Endothelial cell of umbilical vein (primary cell): ENCODE measurements at regions not wholly inside any gene's neighbourhood (a gene's known extent, or its start where the extent isn't known, plus 50 kb on each side); places are given as distances from the start of the nearest gene placed in this dataset.

Experiments
- BruUV-seq: library from RNA; stranded (reverse); fragments of 400-500 nt; replicated peaks from 2 replicates; lab custom pipeline; 2021; lab: Mats Ljungman, UMichigan
- CTCF ChIA-PET: fragments of 300-600, 350-600 bp; sonication (Branson Sonifier 250); formaldehyde crosslinking; loops from one replicate; lab custom pipeline; 2021; ENCODE audit warnings: antibody characterized with exemption, inconsistent platforms; lab: Charles Lee
- POLR2A ChIA-PET: fragments of 300-600, 350-600 bp; sonication (Branson Sonifier 250); formaldehyde crosslinking; loops from one replicate; lab custom pipeline; 2021; ENCODE audit warnings: antibody characterized with exemption, inconsistent platforms; lab: Charles Lee
- DNase-seq: peaks from one replicate; pipeline ENCODE4 v3.0.0-alpha.2; 2011; ENCODE audit warnings: low read depth, low spot score
- FAIRE-seq: peaks from 2 replicates; lab custom pipeline; 2011; peaks lifted over from hg19 to GRCh38; lab: Jason Lieb, UNC
- H2AFZ ChIP-seq: 2 replicates; pipeline ENCODE4 v1.6.0; 2012; ENCODE audit warnings: low read depth, low read length, control low read depth, inconsistent platforms
- H3K27ac ChIP-seq: 2 replicates; pipeline ENCODE4 v1.5.1; 2011; ENCODE audit warnings: low read depth, mild to moderate bottlenecking, control low read depth, low read length, moderate library complexity; ENCODE audit not compliant: insufficient read depth
- H3K27me3 ChIP-seq, 2 experiments: 2 replicates each; pipeline versions ENCODE4 v1.6.0 to v1.6.1; 2011; ENCODE audit warnings: low read length in 2 of 2, mixed read lengths in 1 of 2; ENCODE audit not compliant: control insufficient read depth in 2 of 2, insufficient read depth in 2 of 2
- H3K36me3 ChIP-seq, 2 experiments: 2 replicates in 1 of 2; 3 replicates in 1 of 2; pipeline ENCODE4 v1.5.1; 2011; ENCODE audit warnings: low read length in 2 of 2, mild to moderate bottlenecking in 1 of 2, moderate library complexity in 1 of 2; ENCODE audit not compliant: control insufficient read depth in 2 of 2, insufficient read depth in 2 of 2; ENCODE audit errors: extremely low read depth in 1 of 2
- H3K4me1 ChIP-seq: 3 replicates; pipeline ENCODE4 v1.5.1; 2011; ENCODE audit warnings: mild to moderate bottlenecking, low read length; ENCODE audit not compliant: control insufficient read depth, insufficient read depth; ENCODE audit errors: extremely low read depth
- H3K4me2 ChIP-seq: 2 replicates; pipeline ENCODE4 v1.6.1; 2011; ENCODE audit warnings: low read length, control low read depth, mixed read lengths; ENCODE audit not compliant: insufficient read depth
- H3K4me3 ChIP-seq, 3 experiments: fragments of 200-600 bp in 1 of 3; sonication (generic), shearing (Covaris generic) in 1 of 3; replicated peaks in 1 of 3; 2 replicates each; pipeline ENCODE4 v1.5.1; 2011 to 2016; ENCODE audit warnings: control low read depth in 3 of 3, low read length in 3 of 3, mild to moderate bottlenecking in 2 of 3, inconsistent platforms in 1 of 3, low read depth in 1 of 3, moderate library complexity in 1 of 3; ENCODE audit not compliant: insufficient read depth in 1 of 3
- H3K79me2 ChIP-seq: 2 replicates; pipeline ENCODE4 v1.6.0; 2012; ENCODE audit warnings: low read length, inconsistent platforms; ENCODE audit not compliant: control insufficient read depth, insufficient read depth
- H3K9ac ChIP-seq: replicated peaks from 2 replicates; pipeline ENCODE3; 2011; ENCODE audit warnings: low read length, control low read depth; ENCODE audit not compliant: insufficient read depth; ENCODE audit errors: extremely low read depth
- H3K9me1 ChIP-seq: replicated peaks from 3 replicates; pipeline ENCODE4 v1.6.0; 2011; ENCODE audit warnings: mild to moderate bottlenecking, low read length; ENCODE audit not compliant: control insufficient read depth, insufficient read depth; ENCODE audit errors: extremely low read depth
- H3K9me3 ChIP-seq: replicated peaks from 2 replicates; pipeline ENCODE4 v1.5.1; 2012; ENCODE audit warnings: low read length, inconsistent platforms; ENCODE audit not compliant: control insufficient read depth, insufficient read depth
- H4K20me1 ChIP-seq: replicated peaks from 2 replicates; pipeline ENCODE3; 2011; ENCODE audit warnings: mild to moderate bottlenecking, low read length; ENCODE audit not compliant: control insufficient read depth, insufficient read depth; ENCODE audit errors: extremely low read depth
- FOS ChIP-seq: IDR thresholded peaks from 2 replicates; pipeline ENCODE4 v1.6.1; 2011; ENCODE audit warnings: mild to moderate bottlenecking, low read length, moderate library complexity, borderline replicate concordance; ENCODE audit not compliant: insufficient read depth
- GATA2 ChIP-seq: IDR thresholded peaks from 2 replicates; pipeline ENCODE4 v1.7.0; 2011; ENCODE audit warnings: low read depth, mild to moderate bottlenecking, moderate library complexity, mixed read lengths, low read length; ENCODE audit not compliant: insufficient read length, insufficient read depth
- MYC ChIP-seq: IDR thresholded peaks from one replicate; pipeline ENCODE4 v1.6.1; 2011; ENCODE audit warnings: mild to moderate bottlenecking, low read depth, low read length
- POLR2A ChIP-seq: IDR thresholded peaks from 2 replicates; pipeline ENCODE4 v1.6.1; 2012; ENCODE audit warnings: low read depth, mild to moderate bottlenecking, control low read depth, low read length
- POLR2AphosphoS5 ChIP-seq: IDR thresholded peaks from 2 replicates; pipeline ENCODE4 v1.6.1; 2012; ENCODE audit warnings: low read depth, mild to moderate bottlenecking, control low read depth, low read length, moderate library complexity; ENCODE audit not compliant: insufficient read depth
- dilution Hi-C: fragments of 300-500 bp; cut with MboI; formaldehyde crosslinking; loops from one replicate; pipeline ENCODE4 v1.15.0; 2019; ENCODE audit warnings: low sequenced_read_pairs; ENCODE audit not compliant: extremely low pct_ligation_motif_present
- intact Hi-C: fragments of 100-400 bp; cut with micrococcal nuclease; formaldehyde crosslinking; loops from one replicate; pipeline ENCODE4 v1.10.0; 2022
- TF ChIP-seq, protein P1 (sequence below): IDR thresholded peaks from 2 replicates; pipeline ENCODE4 v1.6.1; 2011; ENCODE audit not compliant: insufficient read depth, insufficient read length
- TF ChIP-seq, protein P2 (sequence below), 2 donors: IDR thresholded peaks; 1 replicate in 1 of 2; 2 replicates in 1 of 2; pipeline ENCODE4 v1.5.1; 2011; ENCODE audit warnings: low read length in 2 of 2, mild to moderate bottlenecking in 2 of 2, moderate library complexity in 2 of 2, control low read depth in 1 of 2, inconsistent platforms in 1 of 2, low read depth in 1 of 2; ENCODE audit not compliant: insufficient read depth in 1 of 2; ENCODE audit errors: extremely low read depth in 1 of 2

DNA sequence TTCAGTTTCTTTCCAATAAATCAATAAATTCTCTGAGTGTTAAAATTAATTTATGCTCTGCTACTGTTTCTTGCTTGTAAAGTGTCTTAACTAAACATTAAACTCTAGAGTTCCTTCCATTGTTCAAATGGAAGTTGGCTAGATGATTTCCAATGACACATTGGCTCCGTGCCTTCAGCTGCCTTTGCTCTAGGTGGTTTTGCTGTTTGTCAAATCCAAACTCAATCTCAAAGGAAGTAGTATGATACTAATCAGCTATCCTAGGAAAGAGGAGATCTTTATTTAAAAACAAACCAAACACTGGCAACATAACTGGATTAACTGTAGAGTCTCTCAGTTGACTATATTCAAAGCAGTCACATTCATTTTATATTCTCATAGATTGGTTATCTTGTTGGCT, 356.4 kb downstream of the FOXG1 start:
- no peak overlapping the region for H3K4me2 ChIP-seq
- dilution Hi-C loops, result no loop called here
- H3K9me1 ChIP-seq, result no peaks in the 10 kb centered on the region
- intact Hi-C loops, result no loop called here
- no peaks in the 10 kb centered on the region for H3K27me3 ChIP-seq
- H3K79me2 ChIP-seq, result no peaks in the 10 kb centered on the region
- POLR2A ChIA-PET, result no interaction called here
- TF ChIP-seq POLR2A, result no peak
- no peaks in the 10 kb centered on the region for H3K36me3 ChIP-seq
- no peak overlapping the region for H3K27ac ChIP-seq
- no peak overlapping the region for H2AFZ ChIP-seq
- H3K4me3 ChIP-seq, result no peak overlapping the region
- no TSS peak for BruUV-seq
- H3K9ac ChIP-seq, result no peak overlapping the region
- H3K9me3 ChIP-seq, result no peaks in the 10 kb centered on the region
- H4K20me1 ChIP-seq, result no peaks in the 10 kb centered on the region
- H3K4me1 ChIP-seq, result no peaks in the 10 kb centered on the region
- DNase-seq, result no peak
- CTCF ChIA-PET, result interaction anchor here (1.1 kb wide), 1 partner anchor 10 kb away, joined by 3 read pairs; no protein-coding TSS in a partner anchor
- FAIRE-seq, result no peak

DNA sequence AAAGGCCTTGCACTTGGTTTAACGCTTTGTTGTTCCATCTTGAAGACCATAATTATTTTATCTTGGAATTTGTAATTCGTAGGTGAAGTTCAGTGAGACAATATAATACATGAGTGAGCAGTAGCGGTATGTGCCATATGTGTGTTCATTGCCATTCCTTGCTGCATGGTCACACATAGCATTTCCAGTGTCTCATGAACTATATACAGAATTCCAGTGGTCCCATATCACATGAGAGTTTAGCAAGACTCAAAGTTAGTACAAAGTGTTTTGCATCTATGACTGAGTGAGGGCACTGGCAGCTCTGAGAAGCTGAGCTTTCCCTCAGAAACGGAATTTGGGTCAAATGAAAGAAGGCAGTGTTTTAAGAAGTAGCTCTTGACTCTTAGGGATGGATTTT, 359.8 kb downstream of the FOXG1 start:
- intact Hi-C loops, result no loop called here
- Histone ChIP-seq H2AFZ (no peak overlapping the region), H3K27ac (no peak overlapping the region), H3K36me3 (no peaks in the 10 kb centered on the region), H3K9me1 (no peaks in the 10 kb centered on the region), H4K20me1 (no peaks in the 10 kb centered on the region), H3K79me2 (no peaks in the 10 kb centered on the region), H3K4me1 (no peaks in the 10 kb centered on the region), H3K9ac (no peak overlapping the region), H3K4me3 (no peak overlapping the region), H3K27me3 (no peaks in the 10 kb centered on the region), H3K4me2 (no peak overlapping the region), H3K9me3 (no peaks in the 10 kb centered on the region)
- dilution Hi-C loops, result no loop called here
- DNase-seq (no peak), FAIRE-seq (no peak)
- TF ChIP-seq MYC (no peak), GATA2 (no peak), POLR2AphosphoS5 (no peak), FOS (no peak)
- TF ChIP-seq, protein P1, sequence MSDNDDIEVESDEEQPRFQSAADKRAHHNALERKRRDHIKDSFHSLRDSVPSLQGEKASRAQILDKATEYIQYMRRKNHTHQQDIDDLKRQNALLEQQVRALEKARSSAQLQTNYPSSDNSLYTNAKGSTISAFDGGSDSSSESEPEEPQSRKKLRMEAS, result no peak
- TF ChIP-seq, protein P2, sequence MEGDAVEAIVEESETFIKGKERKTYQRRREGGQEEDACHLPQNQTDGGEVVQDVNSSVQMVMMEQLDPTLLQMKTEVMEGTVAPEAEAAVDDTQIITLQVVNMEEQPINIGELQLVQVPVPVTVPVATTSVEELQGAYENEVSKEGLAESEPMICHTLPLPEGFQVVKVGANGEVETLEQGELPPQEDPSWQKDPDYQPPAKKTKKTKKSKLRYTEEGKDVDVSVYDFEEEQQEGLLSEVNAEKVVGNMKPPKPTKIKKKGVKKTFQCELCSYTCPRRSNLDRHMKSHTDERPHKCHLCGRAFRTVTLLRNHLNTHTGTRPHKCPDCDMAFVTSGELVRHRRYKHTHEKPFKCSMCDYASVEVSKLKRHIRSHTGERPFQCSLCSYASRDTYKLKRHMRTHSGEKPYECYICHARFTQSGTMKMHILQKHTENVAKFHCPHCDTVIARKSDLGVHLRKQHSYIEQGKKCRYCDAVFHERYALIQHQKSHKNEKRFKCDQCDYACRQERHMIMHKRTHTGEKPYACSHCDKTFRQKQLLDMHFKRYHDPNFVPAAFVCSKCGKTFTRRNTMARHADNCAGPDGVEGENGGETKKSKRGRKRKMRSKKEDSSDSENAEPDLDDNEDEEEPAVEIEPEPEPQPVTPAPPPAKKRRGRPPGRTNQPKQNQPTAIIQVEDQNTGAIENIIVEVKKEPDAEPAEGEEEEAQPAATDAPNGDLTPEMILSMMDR (IDR thresholded peaks at IDR 0.05; ENCODE audit: extremely low read depth in 1 of 2, insufficient read depth in 1 of 2, low read depth in 1 of 2, low read length in 2 of 2), result no peak
- POLR2A ChIA-PET, result no interaction called here
- no TSS peak for BruUV-seq
- CTCF ChIA-PET, result no interaction called here
